Skin of body (tissue), 1 donor: ENCODE measurements at regions not wholly inside any gene's neighbourhood (a gene's known extent, or its start where the extent isn't known, plus 50 kb on each side); places are given as distances from the start of the nearest gene placed in this dataset.
"Not testable (repeated sequence)": the region's sequence is repeated elsewhere in the genome, so short reads cannot be mapped to it uniquely, and the experiment has no call there.

Source experiments
- DNase-seq: peaks from one replicate; lab custom pipeline; 2025; lab: John Stamatoyannopoulos, UW

DNA sequence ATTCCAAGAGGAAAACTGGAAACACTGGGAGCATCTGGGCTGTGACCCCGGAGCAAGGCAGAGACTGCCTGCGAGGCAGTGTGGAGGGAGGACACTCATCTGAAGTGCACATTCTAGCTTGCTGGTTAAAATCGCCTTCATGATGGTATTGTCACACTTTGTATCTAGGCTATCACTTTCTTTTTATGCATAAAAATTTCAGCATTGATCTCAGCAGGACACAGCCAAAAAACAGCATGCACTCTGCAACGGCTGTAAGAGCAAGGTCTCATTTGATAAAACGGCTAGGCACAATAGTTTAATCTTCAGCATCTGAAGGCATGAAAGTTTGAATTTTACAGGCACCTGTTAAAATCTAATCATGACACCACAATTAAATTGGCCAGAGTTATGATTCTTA lies 110.8 kb upstream of the IRX1 start:
- no peak for DNase-seq

DNA sequence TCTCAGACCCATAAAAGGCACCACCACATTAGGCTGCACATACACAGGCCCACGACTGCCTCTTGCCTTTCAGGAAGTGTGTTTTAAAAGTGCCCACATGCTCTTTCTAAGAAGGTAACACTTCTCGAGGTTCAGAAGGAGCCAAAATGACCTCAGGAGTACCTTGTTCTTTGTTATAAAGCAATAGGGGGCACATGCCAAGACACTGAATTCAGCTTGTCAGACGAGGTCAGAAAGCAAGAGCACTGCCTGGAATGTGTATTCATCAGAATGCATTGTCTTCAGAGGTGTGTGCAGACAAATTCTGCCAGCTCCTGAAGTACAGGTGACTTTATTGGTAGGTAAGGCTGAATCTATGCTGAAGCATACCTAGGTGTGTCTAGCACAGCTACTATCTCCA lies 114.5 kb upstream of the IRX1 start:
- no peak for DNase-seq

DNA sequence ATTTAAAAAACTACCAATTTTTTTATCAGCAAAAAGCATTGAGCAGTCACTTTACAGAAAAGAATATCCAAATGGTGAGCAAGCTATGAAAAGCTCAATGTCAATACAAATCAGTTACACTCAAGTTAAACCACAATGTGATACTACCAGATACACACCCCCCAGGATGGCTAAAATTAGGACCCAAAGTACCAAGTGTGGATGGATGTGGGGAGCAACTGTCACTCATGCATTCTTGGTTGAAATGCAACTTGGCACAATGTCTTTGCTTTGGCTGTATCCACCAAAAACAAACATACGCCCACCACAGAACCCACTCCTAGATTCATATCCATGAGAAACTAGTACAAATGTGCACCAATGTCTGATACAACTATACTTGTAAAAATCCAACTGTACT lies 120.0 kb upstream of the IRX1 start:
- no peak for DNase-seq

- DNase-seq = no peak
These were observed 129.2 kb upstream of the IRX1 start for GRCh38 chr5:3466392-3466791.

DNA sequence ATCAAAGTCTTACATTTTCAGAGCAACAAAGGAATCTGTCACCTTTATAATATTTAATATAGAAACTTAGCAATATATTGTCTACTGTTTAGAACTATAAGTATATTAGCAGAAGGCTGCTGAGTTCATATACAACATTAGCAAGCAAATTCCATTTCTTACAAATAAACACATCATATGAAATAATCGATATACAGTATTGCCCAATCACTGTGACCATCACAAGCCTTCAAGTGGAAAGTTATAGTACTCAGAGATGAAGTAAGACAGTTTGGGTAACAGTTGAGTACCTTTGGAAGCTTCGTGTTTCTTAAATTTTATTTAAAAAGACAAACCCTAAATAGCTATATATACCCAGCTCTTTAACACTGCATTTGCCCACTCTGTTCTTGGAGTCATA lies 135.2 kb upstream of the IRX1 start:
- no peak for DNase-seq

DNA sequence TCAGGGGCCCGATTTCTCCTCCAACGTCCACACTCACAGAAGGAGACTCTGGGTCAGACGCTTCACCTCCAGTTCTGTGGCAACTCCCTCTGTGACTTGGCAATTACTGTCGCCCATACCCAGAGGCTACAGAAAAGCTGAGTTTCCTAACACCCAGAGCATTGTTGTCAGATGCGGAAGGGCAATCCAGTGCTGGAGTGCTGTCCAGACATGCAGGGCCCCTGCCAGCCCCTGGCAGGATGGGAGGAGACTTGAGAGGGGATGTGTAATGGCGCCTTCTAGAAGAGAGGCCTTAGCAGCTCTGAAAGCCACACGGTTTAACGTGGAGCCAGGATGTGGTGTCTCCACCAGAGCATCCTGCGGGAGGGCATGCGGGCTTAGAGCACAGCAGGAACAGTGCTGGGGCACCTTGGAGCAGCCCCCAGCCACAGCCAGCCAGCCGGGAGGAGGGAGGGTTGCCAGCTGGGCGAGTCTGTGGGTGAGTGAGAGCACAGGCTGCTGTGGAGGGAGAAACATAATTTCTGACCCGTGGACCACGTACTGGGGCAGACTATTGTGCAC lies 139.4 kb upstream of the IRX1 start:
- DNase-seq = no peak

GRCh38 chr5:3454028-3454427 lies 141.6 kb upstream of the IRX1 start:
- not testable (repeated sequence) for DNase-seq

DNA sequence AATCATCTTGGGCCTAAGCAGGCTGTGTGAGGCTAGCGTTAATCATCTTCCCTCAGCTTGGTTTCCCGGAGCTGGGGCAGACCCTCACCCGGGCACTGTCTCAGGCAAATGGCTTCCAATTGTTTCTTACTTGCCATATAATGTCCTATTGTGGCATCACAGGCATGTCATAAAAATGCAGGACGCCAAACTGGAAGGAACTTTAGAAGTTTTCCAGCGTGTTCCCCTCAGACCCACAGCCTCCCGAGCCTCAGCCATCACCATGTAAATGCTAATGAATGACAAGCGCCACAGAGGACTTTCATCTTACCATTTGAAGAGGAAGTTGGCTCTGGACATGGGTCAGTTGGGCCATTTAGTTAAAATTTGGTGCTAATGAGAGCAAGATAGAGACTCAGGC lies 143.0 kb upstream of the IRX1 start:
- DNase-seq = no peak

DNA sequence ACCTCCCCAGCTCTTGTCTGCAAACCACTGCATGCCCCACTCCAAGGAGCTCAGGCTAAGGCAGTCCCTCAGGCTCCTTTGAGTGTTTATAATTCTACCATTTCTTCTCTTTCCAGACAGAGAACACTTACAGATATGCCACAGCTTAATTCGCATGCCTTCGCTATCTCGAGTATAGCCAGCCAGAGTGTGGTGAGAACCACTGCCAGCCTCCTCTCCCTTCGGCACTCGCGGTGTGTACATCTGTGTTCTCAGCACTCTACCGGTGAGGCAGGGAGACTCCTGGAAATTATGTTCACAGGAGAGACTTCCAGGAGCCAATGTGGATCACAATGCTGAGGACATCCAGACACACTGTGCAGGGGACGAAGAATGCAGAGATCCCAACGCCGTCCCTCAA lies 143.7 kb upstream of the IRX1 start:
- no peak for DNase-seq

DNA sequence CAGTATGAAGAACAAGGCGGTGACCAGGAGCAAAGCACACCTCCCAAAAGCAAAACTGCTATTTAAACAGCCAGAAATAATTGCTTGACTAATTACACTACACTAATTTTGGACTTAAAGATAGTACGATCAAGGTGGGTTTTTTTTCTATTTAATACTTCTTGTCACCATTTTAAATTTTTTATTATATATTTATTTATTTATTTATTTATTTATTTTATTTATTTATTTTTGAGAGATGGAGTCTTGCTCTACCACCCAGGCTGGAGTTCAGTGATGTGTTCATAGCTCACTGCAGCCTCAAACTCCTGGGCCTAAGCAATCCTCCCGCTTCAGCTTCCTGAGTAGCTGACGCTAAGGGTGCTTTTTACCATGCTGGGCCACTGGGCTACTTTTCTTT lies 146.2 kb upstream of the IRX1 start:
- DNase-seq = no peak

DNA sequence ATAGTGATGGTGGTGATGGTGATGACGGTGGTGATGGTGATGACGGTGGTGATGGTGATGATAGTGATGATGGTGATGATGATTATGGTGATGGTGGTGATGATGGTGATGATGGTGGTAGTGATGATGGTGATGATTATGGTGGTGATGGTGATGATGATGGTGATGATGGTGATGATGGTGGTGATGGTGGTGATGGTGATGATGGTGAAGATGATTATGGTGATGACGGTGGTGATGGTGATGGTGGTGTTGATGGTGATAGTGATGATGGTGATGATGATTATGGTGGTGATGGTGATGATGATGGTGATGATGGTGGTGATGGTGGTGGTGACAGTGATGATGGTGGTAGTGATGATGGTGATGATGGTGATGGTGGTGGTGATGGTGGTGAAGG lies 149.2 kb upstream of the IRX1 start:
- DNase-seq = no peak

DNA sequence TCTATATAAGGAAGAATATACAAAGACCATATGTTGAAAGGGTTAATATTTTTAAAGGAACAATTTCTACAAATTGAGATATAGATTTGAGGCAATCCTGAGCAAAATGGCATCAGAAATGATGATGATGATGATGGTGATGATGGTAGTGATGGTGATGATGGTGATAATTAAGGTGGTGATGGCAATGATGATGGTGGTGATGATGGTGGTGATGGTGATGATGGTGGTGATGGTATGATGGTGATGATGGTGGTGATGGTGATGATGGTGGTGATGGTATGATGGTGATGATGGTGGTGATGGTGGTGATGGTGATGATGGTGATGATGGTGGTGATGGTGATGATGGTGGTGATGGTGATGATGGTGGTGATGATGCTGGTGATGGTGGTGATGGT lies 150.1 kb upstream of the IRX1 start:
- DNase-seq = not testable (repeated sequence)

DNA sequence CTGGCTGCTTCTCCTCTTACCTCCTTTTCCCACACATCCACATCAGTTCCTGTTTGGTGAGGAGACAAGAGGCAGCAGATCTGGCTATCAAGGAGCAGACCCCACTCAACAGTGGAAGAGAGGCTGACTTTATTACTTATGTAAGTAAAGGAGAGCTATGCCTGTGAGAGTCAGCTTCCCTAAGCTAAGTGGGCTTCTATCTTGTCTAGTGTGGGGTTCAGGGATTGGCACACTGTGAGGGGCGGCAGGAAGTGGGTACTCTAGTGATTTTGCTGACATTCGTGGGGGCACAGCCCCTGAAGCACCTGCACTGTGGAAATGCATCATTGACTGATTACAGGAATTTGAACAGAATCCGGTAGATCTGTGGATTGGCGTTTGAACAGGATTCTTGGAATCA lies 163.5 kb upstream of the IRX1 start:
- DNase-seq = no peak

DNA sequence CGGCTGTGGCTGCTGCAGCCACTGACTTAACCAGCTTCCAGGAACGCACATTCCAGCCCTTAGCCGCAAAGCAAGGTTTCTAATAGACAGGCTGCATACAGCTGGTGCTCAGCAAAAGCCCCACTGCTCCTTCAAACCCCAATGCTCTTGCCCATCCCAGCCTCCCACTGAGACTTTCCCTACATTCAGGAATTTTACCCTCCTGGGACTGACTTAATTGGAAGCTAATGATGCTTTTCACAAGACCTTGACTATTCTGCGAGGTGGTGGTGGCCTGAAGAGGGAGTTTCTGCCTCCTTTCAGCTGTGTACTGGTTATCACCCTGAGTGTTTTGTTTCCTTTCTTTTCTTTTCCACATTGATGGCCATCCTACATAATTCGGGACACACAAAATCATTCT lies 164.9 kb upstream of the IRX1 start:
- DNase-seq = no peak

- no peak for DNase-seq
These were observed 165.7 kb upstream of the IRX1 start for GRCh38 chr5:3429962-3430361.

- DNase-seq = no peak
These were observed 167.3 kb upstream of the IRX1 start for GRCh38 chr5:3428334-3428733.

DNA sequence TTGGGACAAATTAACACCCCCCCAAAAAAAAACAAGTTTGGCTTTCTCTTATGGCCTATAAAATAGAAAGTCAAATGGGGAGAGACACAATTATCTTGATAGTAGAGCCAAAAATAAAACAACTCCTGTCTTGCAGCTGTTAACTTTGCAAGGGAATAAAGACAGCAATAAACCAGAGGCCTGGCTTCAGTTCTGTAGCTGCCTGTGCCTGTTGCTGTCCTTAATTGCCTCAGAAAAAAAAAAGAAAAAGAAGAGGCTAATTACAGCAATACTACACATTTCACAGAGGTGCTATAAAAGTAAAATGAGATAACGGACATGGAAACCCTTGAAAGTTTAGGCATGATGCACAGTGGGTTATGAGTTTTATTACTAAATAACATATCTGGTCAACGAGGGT lies 170.7 kb upstream of the IRX1 start:
- DNase-seq = peak; percentile 13

DNA sequence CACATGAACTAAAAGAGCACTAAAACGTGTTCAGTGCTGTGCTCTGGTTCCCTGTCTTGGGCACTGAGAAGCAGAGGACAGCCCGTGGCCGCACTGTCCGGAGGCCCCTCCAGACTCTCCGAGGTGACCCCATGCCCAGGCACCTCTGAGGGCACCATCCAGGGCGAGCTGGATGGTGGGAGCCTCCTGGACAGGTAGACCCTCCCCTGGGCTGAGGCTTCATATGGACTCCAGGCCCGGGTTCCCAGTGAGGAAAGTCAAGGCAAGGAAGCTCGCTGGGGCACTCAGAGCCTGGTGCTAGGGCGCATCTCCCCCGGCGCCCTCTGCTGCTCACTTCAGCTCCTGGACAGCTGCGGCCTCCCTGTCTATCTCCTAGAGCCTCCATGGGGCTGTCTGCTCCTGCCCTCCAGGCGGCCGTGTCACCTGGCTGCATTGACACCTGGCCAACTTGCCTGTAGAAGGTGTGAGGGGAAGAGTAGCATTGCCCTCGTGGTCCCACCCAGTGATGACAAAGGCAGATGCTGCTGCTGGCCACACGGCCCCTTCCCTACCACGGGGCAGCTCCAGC lies 178.2 kb upstream of the IRX1 start:
- no peak for DNase-seq

DNA sequence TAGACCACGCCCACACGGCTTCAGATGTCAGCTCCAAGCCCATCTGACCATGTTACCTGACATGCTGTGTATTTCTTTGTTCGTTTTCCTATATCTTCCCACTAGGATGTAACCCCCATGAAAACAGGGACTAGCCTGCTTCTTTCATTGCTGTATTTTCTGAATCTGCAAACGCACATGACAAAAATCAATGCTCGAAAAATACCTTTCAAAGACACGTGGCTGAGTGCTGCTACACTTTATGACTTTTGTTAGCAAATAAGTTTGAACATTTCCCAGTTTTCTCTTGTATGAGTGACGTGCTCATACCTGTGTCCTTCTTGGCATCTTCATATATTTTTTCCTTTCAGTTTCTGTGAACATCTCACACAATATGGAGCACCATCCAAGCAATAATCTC lies 181.3 kb upstream of the IRX1 start:
- no peak for DNase-seq

DNA sequence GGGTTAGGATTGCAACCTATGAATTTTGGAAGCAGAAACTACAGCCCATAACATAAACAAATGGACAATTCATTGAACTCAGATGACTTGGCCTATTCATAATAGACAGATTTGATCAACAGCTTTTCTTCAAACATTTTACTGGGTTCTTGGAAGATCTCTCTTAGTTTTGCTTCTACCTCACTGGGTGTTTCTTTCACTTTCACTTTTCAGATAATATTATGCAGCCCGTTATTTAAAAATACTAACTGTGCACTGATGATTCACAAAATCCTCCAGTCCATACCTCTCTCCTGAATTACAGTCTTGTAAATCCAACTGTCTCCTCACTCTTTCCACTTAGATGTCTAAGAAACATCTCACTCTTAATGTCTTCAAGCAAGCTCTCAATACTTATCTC lies 183.5 kb upstream of the IRX1 start:
- DNase-seq = no peak

- no peak for DNase-seq
These were observed 184.3 kb upstream of the IRX1 start for GRCh38 chr5:3411363-3411762.

DNA sequence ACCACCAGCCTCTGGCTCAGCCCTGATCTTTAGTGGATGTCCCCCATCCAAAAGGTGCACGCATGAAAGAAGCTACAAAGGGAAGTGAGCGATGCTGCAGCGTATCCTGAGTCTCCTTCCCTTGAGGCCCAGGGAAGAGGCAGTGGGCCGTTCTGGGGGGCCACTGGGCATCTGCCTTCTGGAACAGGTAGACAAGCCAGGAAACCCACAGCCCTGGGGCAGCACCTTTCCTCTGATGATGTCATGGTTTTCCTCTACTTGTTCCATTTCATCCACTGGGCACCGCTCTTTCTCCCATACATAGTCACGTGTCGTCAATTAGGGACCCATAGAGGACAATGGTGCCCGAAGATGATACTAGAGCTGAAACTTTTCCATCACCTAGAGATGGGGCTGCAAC lies 194.0 kb upstream of the IRX1 start:
- no peak for DNase-seq

DNA sequence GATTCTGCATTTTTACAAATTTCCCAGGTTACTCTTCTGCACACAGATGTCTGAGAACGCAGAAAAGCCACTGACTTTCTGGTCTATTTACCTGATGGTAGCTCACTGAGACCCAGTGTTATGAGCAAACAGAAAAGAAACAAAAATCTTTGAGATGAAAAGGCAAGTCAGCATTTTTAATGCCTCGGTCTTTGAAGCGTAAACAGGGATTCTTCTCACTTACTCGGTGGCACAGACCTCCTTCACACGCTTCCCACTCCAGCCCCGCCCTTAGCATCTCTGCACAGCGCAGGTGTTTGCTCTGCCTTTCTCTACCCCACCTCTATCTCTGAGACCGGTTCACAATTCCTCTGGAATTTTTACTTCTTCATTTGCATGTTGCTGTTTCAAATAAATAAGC lies 195.0 kb upstream of the IRX1 start:
- no peak for DNase-seq
